ENCODE measurements at regions not wholly inside any gene's neighbourhood (a gene's known extent, or its start where the extent isn't known, plus 50 kb on each side); places are given as distances from the start of the nearest gene placed in this dataset.

GRCh38 chr4:137370679-137371078, 161.6 kb downstream of the PCDH18 start:
- no peaks in the 10 kb centered on the region for H3K4me1 ChIP-seq (ENCODE audit: insufficient read depth, low read length, severe bottlenecking)

GRCh38 chr4:137370206-137370633, 162.1 kb downstream of the PCDH18 start:
- no peak overlapping the region for H3K27ac ChIP-seq (ENCODE audit: low read depth, low read length, poor library complexity, severe bottlenecking)

More at GRCh38 chr4:137370679-137371078, 161.6 kb downstream of the PCDH18 start:
- Histone ChIP-seq H3K4me3 (ENCODE audit: low read depth, low read length, poor library complexity, severe bottlenecking) (no peak overlapping the region), H3K79me2 (ENCODE audit: insufficient read depth, low read length) (no peaks in the 10 kb centered on the region), H3K4me2 (ENCODE audit: low read length) (no peak overlapping the region), H4K20me1 (ENCODE audit: insufficient read depth, low read length) (no peaks in the 10 kb centered on the region), H3K9ac (ENCODE audit: low read length) (no peak overlapping the region), H3K27ac (ENCODE audit: low read depth, low read length, poor library complexity, severe bottlenecking) (no peak overlapping the region), H3K9me3 (ENCODE audit: low read length) (no peaks in the 10 kb centered on the region), H3K27me3 (ENCODE audit: insufficient read depth, low read length) (no peaks in the 10 kb centered on the region), H3K36me3 (ENCODE audit: insufficient read depth, low read length) (no peaks in the 10 kb centered on the region), H3F3A (ENCODE audit: insufficient read depth, low read length) (no peaks in the 10 kb centered on the region), H3K9me2 (ENCODE audit: low read depth, low read length) (no peaks in the 10 kb centered on the region), H2AFZ (ENCODE audit: low read length) (no peak overlapping the region)
- TF ChIP-seq EZH2 (IDR thresholded peaks at IDR 0.05; ENCODE audit: borderline replicate concordance, low read length) (no peak), CTCF (IDR thresholded peaks at IDR 0.05; ENCODE audit: low read length) (no peak)

GRCh38 chr4:137367620-137368019, 164.7 kb downstream of the PCDH18 start:
- Histone ChIP-seq H3K27ac (ENCODE audit: low read depth, low read length, poor library complexity, severe bottlenecking) (no peak overlapping the region), H3K27me3 (ENCODE audit: insufficient read depth, low read length) (no peaks in the 10 kb centered on the region), H3K79me2 (ENCODE audit: insufficient read depth, low read length) (no peaks in the 10 kb centered on the region), H2AFZ (ENCODE audit: low read length) (no peak overlapping the region), H3K9ac (ENCODE audit: low read length) (no peak overlapping the region), H3K4me1 (ENCODE audit: insufficient read depth, low read length, severe bottlenecking) (no peaks in the 10 kb centered on the region), H3K9me2 (ENCODE audit: low read depth, low read length) (no peaks in the 10 kb centered on the region), H4K20me1 (ENCODE audit: insufficient read depth, low read length) (no peaks in the 10 kb centered on the region), H3F3A (ENCODE audit: insufficient read depth, low read length) (no peaks in the 10 kb centered on the region), H3K36me3 (ENCODE audit: insufficient read depth, low read length) (no peaks in the 10 kb centered on the region), H3K4me3 (ENCODE audit: low read depth, low read length, poor library complexity, severe bottlenecking) (no peak overlapping the region), H3K9me3 (ENCODE audit: low read length) (no peaks in the 10 kb centered on the region), H3K4me2 (ENCODE audit: low read length) (no peak overlapping the region)
- TF ChIP-seq EZH2 (IDR thresholded peaks at IDR 0.05; ENCODE audit: borderline replicate concordance, low read length) (no peak), CTCF (IDR thresholded peaks at IDR 0.05; ENCODE audit: low read length) (no peak)

More at GRCh38 chr4:137370206-137370633, 162.1 kb downstream of the PCDH18 start:
- no peak overlapping the region for H3K9ac ChIP-seq (ENCODE audit: low read length)
- no peak overlapping the region for H2AFZ ChIP-seq (ENCODE audit: low read length)
- H3K9me3 ChIP-seq (ENCODE audit: low read length) = no peaks in the 10 kb centered on the region
- no peaks in the 10 kb centered on the region for H3K36me3 ChIP-seq (ENCODE audit: insufficient read depth, low read length)
- no peaks in the 10 kb centered on the region for H3F3A ChIP-seq (ENCODE audit: insufficient read depth, low read length)
- H3K9me2 ChIP-seq (ENCODE audit: low read depth, low read length) = no peaks in the 10 kb centered on the region
- H3K79me2 ChIP-seq (ENCODE audit: insufficient read depth, low read length) = no peaks in the 10 kb centered on the region
- no peaks in the 10 kb centered on the region for H4K20me1 ChIP-seq (ENCODE audit: insufficient read depth, low read length)
- no peak overlapping the region for H3K4me3 ChIP-seq (ENCODE audit: low read depth, low read length, poor library complexity, severe bottlenecking)
- no peaks in the 10 kb centered on the region for H3K27me3 ChIP-seq (ENCODE audit: insufficient read depth, low read length)
- TF ChIP-seq EZH2 (IDR thresholded peaks at IDR 0.05; ENCODE audit: borderline replicate concordance, low read length) (no peak), CTCF (IDR thresholded peaks at IDR 0.05; ENCODE audit: low read length) (no peak)
- H3K4me1 ChIP-seq (ENCODE audit: insufficient read depth, low read length, severe bottlenecking) = no peaks in the 10 kb centered on the region
- no peak overlapping the region for H3K4me2 ChIP-seq (ENCODE audit: low read length)

Data from OCI-LY1 (cell line).